ENCODE measurements at regions not wholly inside any gene's neighbourhood (a gene's known extent, or its start where the extent isn't known, plus 50 kb on each side); places are given as distances from the start of the nearest gene placed in this dataset.

GRCh38 chr2:155043097-155043496 is 344.6 kb downstream of the KCNJ3 start:
- TF ChIP-seq, protein P1, sequence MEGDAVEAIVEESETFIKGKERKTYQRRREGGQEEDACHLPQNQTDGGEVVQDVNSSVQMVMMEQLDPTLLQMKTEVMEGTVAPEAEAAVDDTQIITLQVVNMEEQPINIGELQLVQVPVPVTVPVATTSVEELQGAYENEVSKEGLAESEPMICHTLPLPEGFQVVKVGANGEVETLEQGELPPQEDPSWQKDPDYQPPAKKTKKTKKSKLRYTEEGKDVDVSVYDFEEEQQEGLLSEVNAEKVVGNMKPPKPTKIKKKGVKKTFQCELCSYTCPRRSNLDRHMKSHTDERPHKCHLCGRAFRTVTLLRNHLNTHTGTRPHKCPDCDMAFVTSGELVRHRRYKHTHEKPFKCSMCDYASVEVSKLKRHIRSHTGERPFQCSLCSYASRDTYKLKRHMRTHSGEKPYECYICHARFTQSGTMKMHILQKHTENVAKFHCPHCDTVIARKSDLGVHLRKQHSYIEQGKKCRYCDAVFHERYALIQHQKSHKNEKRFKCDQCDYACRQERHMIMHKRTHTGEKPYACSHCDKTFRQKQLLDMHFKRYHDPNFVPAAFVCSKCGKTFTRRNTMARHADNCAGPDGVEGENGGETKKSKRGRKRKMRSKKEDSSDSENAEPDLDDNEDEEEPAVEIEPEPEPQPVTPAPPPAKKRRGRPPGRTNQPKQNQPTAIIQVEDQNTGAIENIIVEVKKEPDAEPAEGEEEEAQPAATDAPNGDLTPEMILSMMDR (IDR thresholded peaks at IDR 0.05): no peak
- TF ChIP-seq POLR2A (IDR thresholded peaks at IDR 0.05): no peak

All from right lobe of liver (tissue), 4 donors.